GM12892 (cell line): ENCODE measurements at regions not wholly inside any gene's neighbourhood (a gene's known extent, or its start where the extent isn't known, plus 50 kb on each side); places are given as distances from the start of the nearest gene placed in this dataset.

Experiments
- POLR2A ChIP-seq: IDR thresholded peaks from 2 replicates; pipeline ENCODE4 v1.6.1; 2011; ENCODE audit warnings: low read depth, low read length, control low read depth
- POLR2AphosphoS5 ChIP-seq: IDR thresholded peaks from 2 replicates; pipeline ENCODE4 v1.6.1; 2011; ENCODE audit warnings: low read depth, low read length, control low read depth
- TAF1 ChIP-seq: IDR thresholded peaks from 2 replicates; pipeline ENCODE4 v1.6.1; 2011; ENCODE audit warnings: low read depth, mild to moderate bottlenecking, control low read depth, low read length, borderline replicate concordance

GRCh38 chr2:239731422-239731821 lies 293.7 kb downstream of the NDUFA10 start:
- no peak for TF ChIP-seq POLR2A
- no peak for TF ChIP-seq POLR2AphosphoS5
- no peak for TF ChIP-seq TAF1
